ENCODE measurements at regions not wholly inside any gene's neighbourhood (a gene's known extent, or its start where the extent isn't known, plus 50 kb on each side); places are given as distances from the start of the nearest gene placed in this dataset.

GRCh38 chr3:193915099-193915498 is 220.8 kb upstream of the HES1 start:
- FAIRE-seq (no peak), DNase-seq (ENCODE audit: low read depth, low spot score) (no peak)
- no peak overlapping the region for H2AFZ ChIP-seq (ENCODE audit: control insufficient read depth, low read length)
- no peak overlapping the region for H3K4me2 ChIP-seq (ENCODE audit: control insufficient read depth, extremely low read depth, insufficient read depth, low read depth, low read length)
- no peaks in the 10 kb centered on the region for H4K20me1 ChIP-seq (ENCODE audit: control insufficient read depth, extremely low read depth, insufficient read depth, low read length)
- H3K27me3 ChIP-seq (ENCODE audit: control insufficient read depth, extremely low read depth, insufficient read depth, low read length): no peaks in the 10 kb centered on the region
- H3K79me2 ChIP-seq (ENCODE audit: control insufficient read depth, insufficient read depth, low read length): no peaks in the 10 kb centered on the region
- no peak overlapping the region for H3K4me3 ChIP-seq (ENCODE audit: control insufficient read depth in 2 of 3, extremely low read depth in 1 of 3, insufficient read depth in 2 of 3, low read depth in 1 of 3, low read length in 3 of 3)
- no peaks in the 10 kb centered on the region for H3K9me3 ChIP-seq (ENCODE audit: control insufficient read depth, low read depth, low read length)
- dilution Hi-C loops (cut with MboI; ENCODE audit: extremely low pct_ligation_motif_present, low sequenced_read_pairs): no loop called here
- TF ChIP-seq EZH2 (IDR thresholded peaks at IDR 0.05; ENCODE audit: low read length): no peak
- no peak for TF ChIP-seq CTCF (optimal IDR thresholded peaks at IDR 0.05 in 1 of 3, IDR thresholded peaks at IDR 0.05 in 1 of 3, conservative IDR thresholded peaks at IDR 0.05 in 1 of 3; ENCODE audit: extremely low read depth in 1 of 3, insufficient read depth in 2 of 3, low read length in 3 of 3)
- H3K36me3 ChIP-seq (ENCODE audit: control insufficient read depth in 2 of 2, extremely low read depth in 1 of 2, insufficient read depth in 2 of 2, low read length in 2 of 2): no peaks in the 10 kb centered on the region
- H3K4me1 ChIP-seq (ENCODE audit: control insufficient read depth, extremely low read depth, insufficient read depth, low read length): no peaks in the 10 kb centered on the region
- no peak overlapping the region for H3K27ac ChIP-seq (ENCODE audit: control insufficient read depth, insufficient read depth, low read length)
- no peak overlapping the region for H3K9ac ChIP-seq (ENCODE audit: control insufficient read depth, extremely low read depth, insufficient read depth, low read length)
- H3K9me1 ChIP-seq (ENCODE audit: control insufficient read depth, extremely low read depth, insufficient read depth, low read length): no peaks in the 10 kb centered on the region

GRCh38 chr3:193915613-193916012 is 220.3 kb upstream of the HES1 start:
- DNase-seq (ENCODE audit: low read depth, low spot score): no peak
- H3K27ac ChIP-seq (ENCODE audit: control insufficient read depth, insufficient read depth, low read length): no peak overlapping the region
- H3K4me2 ChIP-seq (ENCODE audit: control insufficient read depth, extremely low read depth, insufficient read depth, low read depth, low read length): no peak overlapping the region
- H3K79me2 ChIP-seq (ENCODE audit: control insufficient read depth, insufficient read depth, low read length): no peaks in the 10 kb centered on the region
- H4K20me1 ChIP-seq (ENCODE audit: control insufficient read depth, extremely low read depth, insufficient read depth, low read length): no peaks in the 10 kb centered on the region
- no peak overlapping the region for H2AFZ ChIP-seq (ENCODE audit: control insufficient read depth, low read length)
- H3K4me1 ChIP-seq (ENCODE audit: control insufficient read depth, extremely low read depth, insufficient read depth, low read length): no peaks in the 10 kb centered on the region
- H3K9ac ChIP-seq (ENCODE audit: control insufficient read depth, extremely low read depth, insufficient read depth, low read length): no peak overlapping the region
- dilution Hi-C loops (cut with MboI; ENCODE audit: extremely low pct_ligation_motif_present, low sequenced_read_pairs): no loop called here
- H3K27me3 ChIP-seq (ENCODE audit: control insufficient read depth, extremely low read depth, insufficient read depth, low read length): no peaks in the 10 kb centered on the region
- no peaks in the 10 kb centered on the region for H3K36me3 ChIP-seq (ENCODE audit: control insufficient read depth in 2 of 2, extremely low read depth in 1 of 2, insufficient read depth in 2 of 2, low read length in 2 of 2)
- no peak for FAIRE-seq
- H3K4me3 ChIP-seq (ENCODE audit: control insufficient read depth in 2 of 3, extremely low read depth in 1 of 3, insufficient read depth in 2 of 3, low read depth in 1 of 3, low read length in 3 of 3): no peak overlapping the region
- no peaks in the 10 kb centered on the region for H3K9me3 ChIP-seq (ENCODE audit: control insufficient read depth, low read depth, low read length)
- no peaks in the 10 kb centered on the region for H3K9me1 ChIP-seq (ENCODE audit: control insufficient read depth, extremely low read depth, insufficient read depth, low read length)
- TF ChIP-seq EZH2 (IDR thresholded peaks at IDR 0.05; ENCODE audit: low read length): no peak
- TF ChIP-seq CTCF (optimal IDR thresholded peaks at IDR 0.05 in 1 of 3, IDR thresholded peaks at IDR 0.05 in 1 of 3, conservative IDR thresholded peaks at IDR 0.05 in 1 of 3; ENCODE audit: extremely low read depth in 1 of 3, insufficient read depth in 2 of 3, low read length in 3 of 3): no peak

Data from keratinocyte (primary cell).